ENCODE measurements at regions not wholly inside any gene's neighbourhood (a gene's known extent, or its start where the extent isn't known, plus 50 kb on each side); places are given as distances from the start of the nearest gene placed in this dataset.

DNA sequence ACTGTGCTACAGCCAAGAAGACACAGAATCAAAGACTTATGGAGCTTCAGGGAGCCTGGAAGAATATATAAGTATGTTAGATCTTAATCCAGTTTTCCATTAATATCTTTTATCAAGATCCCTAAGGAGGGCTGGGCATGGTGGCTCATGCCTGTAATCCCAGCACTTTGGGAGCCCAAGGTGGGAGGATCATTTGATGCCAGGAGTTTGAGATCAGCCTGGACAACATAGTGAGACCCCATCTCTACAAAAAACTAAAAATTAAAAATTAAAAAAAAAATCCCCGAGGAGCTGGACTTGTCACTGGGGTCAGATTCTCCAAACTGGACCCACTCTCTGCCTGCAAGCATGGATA lies 113.9 kb upstream of the CDC42BPA start:
- ChIA-PET POLR2A (ENCODE audit: low non-redundant PET) (no interaction called here), CTCF (no interaction called here)

DNA sequence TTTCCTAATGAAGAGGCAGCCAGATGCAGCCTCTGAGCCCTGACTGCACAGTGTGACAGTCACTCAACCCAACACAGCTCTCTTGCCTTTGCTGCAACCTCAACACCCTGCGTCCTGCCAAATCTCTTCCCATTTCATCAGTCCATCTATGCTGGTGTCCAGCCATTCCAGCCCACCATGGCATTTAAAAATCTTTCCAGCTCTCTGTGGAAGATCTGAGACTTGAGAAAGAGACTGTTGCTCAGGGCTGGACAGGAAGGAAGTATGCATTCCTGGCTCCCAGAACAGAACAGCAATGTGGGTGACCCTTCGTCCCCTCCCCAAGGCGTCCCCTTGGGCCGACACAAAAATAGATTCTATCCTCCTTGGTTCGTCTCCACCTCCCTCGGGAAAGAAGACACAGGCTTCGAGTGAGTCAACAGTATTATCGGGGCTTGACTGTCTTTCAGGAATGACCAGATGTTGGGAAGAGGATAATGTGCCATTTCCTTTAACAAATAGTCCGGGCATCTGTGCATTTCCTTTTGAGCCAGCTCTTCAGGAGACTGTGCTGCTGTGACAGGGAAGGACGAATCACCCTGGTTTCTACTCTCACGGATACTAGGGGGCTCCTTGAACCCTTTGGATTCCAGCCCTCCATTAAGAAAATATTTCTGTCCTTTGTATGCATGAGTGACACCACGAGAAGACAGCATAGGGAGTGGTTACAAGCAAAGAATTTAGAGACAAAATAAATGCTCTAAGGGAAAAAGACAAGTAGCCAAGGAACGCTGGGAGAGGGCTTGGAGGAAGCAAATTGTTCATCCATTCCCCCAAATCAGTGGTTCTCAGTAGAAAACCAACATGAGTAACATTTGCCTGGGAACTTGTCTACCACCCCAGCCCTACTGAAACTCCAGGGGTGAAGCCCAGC lies 111.4 kb upstream of the CDC42BPA start:
- ChIA-PET CTCF (interaction anchor here (0.6 kb wide), 2 partner anchors 94 to 803 kb away, joined by 3 to 5 read pairs; no protein-coding TSS in a partner anchor), POLR2A (ENCODE audit: low non-redundant PET) (no interaction called here)
- no peak overlapping the region for H3K27ac ChIP-seq
- DNase-seq (ENCODE audit: low spot score): no peak
- TF ChIP-seq, protein P1, sequence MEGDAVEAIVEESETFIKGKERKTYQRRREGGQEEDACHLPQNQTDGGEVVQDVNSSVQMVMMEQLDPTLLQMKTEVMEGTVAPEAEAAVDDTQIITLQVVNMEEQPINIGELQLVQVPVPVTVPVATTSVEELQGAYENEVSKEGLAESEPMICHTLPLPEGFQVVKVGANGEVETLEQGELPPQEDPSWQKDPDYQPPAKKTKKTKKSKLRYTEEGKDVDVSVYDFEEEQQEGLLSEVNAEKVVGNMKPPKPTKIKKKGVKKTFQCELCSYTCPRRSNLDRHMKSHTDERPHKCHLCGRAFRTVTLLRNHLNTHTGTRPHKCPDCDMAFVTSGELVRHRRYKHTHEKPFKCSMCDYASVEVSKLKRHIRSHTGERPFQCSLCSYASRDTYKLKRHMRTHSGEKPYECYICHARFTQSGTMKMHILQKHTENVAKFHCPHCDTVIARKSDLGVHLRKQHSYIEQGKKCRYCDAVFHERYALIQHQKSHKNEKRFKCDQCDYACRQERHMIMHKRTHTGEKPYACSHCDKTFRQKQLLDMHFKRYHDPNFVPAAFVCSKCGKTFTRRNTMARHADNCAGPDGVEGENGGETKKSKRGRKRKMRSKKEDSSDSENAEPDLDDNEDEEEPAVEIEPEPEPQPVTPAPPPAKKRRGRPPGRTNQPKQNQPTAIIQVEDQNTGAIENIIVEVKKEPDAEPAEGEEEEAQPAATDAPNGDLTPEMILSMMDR (conservative IDR thresholded peaks at IDR 0.05; ENCODE audit: low read depth): no peak

More for the DNA sequence above, 113.9 kb upstream of the CDC42BPA start:
- DNase-seq (ENCODE audit: low spot score): no peak
- no peak overlapping the region for H3K27ac ChIP-seq
- TF ChIP-seq, protein P1 (conservative IDR thresholded peaks at IDR 0.05; ENCODE audit: low read depth): no peak

DNA sequence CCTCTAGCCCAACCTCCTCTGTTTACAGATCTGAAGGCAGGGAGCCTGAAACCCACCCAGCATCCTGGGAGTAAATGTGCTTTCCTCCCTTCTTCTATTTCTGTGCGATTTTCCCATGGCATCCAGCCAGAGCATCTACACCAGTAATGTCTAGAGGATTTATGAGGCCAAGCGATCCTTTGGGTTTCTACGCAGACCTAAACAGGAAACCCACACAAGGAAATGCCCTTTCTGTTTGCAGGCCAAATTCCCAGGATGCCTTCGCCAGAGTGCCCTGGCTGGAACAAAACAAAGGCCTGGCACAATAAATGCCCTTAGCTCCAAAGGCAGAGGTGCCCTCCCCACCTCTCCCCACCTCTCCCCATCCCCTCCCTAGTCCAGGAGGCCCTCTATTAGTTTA lies 110.5 kb upstream of the CDC42BPA start:
- TF ChIP-seq, protein P1 (conservative IDR thresholded peaks at IDR 0.05; ENCODE audit: low read depth): no peak
- no peak overlapping the region for H3K27ac ChIP-seq
- ChIA-PET POLR2A (ENCODE audit: low non-redundant PET) (no interaction called here), CTCF (interaction anchor here (0.6 kb wide), 2 partner anchors 24 to 95 kb away, joined by 3 read pairs; no protein-coding TSS in a partner anchor)
- DNase-seq (ENCODE audit: low spot score): no peak

DNA sequence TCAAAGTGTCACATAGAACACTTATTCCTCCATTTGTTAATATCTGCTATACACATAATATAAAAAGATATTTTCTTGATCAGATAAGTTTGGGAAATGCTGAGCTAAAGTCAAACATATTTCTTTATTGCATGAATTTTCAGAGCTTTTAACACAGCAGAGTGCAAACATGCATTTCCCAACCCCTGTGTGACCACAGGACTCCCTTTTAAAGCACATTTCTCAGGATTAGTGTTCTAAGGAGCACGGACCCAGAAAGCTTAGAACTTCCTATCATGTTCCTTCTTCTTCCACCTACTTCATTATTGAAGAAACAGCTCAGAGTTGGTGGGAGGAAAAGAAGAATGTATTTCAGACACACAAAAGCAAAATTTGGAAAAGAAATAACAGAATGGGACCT lies 109.1 kb upstream of the CDC42BPA start:
- no peak overlapping the region for H3K27ac ChIP-seq
- no peak for DNase-seq (ENCODE audit: low spot score)
- CTCF ChIA-PET: interaction anchor here (0.5 to 1.0 kb wide), 2 partner anchors 18 to 586 kb away, joined by 3 read pairs; no protein-coding TSS in a partner anchor
- TF ChIP-seq, protein P1 (conservative IDR thresholded peaks at IDR 0.05; ENCODE audit: low read depth): no peak
- POLR2A ChIA-PET (ENCODE audit: low non-redundant PET): no interaction called here

DNA sequence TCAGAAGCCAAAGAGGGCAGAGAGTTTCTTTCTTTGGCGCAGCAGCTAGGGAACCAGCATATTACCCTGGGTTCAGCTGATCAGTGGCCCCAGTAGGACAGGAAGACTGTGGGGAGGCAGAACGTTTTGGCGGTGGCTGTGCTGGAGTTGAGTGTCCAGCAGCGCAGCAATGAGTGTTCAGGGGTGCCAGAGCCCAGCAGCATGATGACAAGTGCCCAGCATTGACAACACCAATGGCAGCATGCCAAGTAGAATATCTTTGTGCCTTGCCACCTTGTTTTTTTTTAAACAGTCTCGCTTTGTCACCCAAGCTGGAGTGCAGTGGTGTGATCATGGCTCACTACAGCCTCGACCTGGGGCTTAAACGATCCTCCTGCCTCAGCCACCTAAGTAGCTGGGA lies 106.7 kb upstream of the CDC42BPA start:
- ChIA-PET CTCF (no interaction called here), POLR2A (ENCODE audit: low non-redundant PET) (no interaction called here)
- H3K27ac ChIP-seq: no peak overlapping the region
- no peak for DNase-seq (ENCODE audit: low spot score)
- TF ChIP-seq, protein P1 (conservative IDR thresholded peaks at IDR 0.05; ENCODE audit: low read depth): no peak

DNA sequence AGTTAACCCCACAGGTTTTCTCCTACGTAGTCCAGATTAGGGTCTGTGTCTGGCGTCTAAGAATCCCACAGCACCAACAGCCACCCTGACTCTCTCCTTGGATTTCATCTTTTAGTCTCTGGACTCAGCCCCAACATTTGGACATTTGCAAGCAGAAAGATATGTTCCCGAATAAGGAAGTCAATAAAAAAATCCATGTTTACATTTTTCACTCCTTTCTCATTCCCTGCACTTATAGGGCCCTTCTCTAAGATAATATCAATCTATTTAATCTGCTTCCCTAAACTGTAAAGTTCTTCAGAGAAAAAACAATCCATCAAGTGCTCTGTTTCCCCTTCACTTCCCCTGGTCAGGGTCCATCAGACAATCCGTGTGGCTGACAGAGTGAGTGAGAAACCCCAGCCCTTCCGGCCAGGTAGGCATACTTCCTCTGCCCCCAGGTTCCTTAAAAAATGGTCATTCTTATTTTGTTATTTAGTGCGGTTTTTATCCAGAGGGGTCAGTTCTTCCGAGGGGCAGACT lies 105.9 kb upstream of the CDC42BPA start:
- no peak for DNase-seq (ENCODE audit: low spot score)
- TF ChIP-seq, protein P1 (conservative IDR thresholded peaks at IDR 0.05; ENCODE audit: low read depth): no peak
- ChIA-PET POLR2A (ENCODE audit: low non-redundant PET) (no interaction called here), CTCF (no interaction called here)
- H3K27ac ChIP-seq: no peak overlapping the region

Measured in RWPE1 (cell line).